Naive thymus-derived CD4-positive, alpha-beta T cell (primary cell): ENCODE measurements at regions not wholly inside any gene's neighbourhood (a gene's known extent, or its start where the extent isn't known, plus 50 kb on each side); places are given as distances from the start of the nearest gene placed in this dataset.

Experiments
- ATAC-seq: fragments of 150-1000 bp; cut with Tn5 transposase; 2 replicates; pipeline ENCODE4 v1.10.0; 2021; ENCODE audit warnings: mild to moderate bottlenecking, moderate library complexity
- CTCF ChIA-PET: fragments of 350-600 bp; sonication (Branson Sonifier 250); formaldehyde crosslinking; loops from one replicate; lab custom pipeline; 2021; ENCODE audit warnings: antibody characterized with exemption; lab: Charles Lee
- POLR2A ChIA-PET: fragments of 350-600 bp; sonication (Branson Sonifier 250); formaldehyde crosslinking; loops from one replicate; lab custom pipeline; 2021; ENCODE audit warnings: antibody characterized with exemption, inconsistent platforms; lab: Charles Lee
- DNase-seq, 9 donors: peaks; one replicate each; pipeline versions ENCODE4 v3.0.0 to v3.0.0-alpha.2; 2020 to 2022; ENCODE audit warnings: mixed read lengths in 1 of 9
- H3K27ac ChIP-seq: one replicate; pipeline ENCODE4 v1.7.0; 2013; ENCODE audit warnings: mild to moderate bottlenecking, low read depth, low read length, moderate library complexity
- H3K27me3 ChIP-seq, 2 donors: one replicate each; pipeline ENCODE4 v1.7.0; 2013; ENCODE audit warnings: low read length in 2 of 2, mild to moderate bottlenecking in 2 of 2, moderate library complexity in 2 of 2; ENCODE audit not compliant: control insufficient read depth in 2 of 2, insufficient read depth in 2 of 2
- H3K36me3 ChIP-seq, 3 experiments: 1 replicate in 2 of 3; 2 replicates in 1 of 3; pipeline ENCODE4 v1.7.0; 2013; ENCODE audit warnings: low read length in 3 of 3, mild to moderate bottlenecking in 3 of 3, moderate library complexity in 1 of 3; ENCODE audit not compliant: insufficient read depth in 3 of 3, control insufficient read depth in 2 of 3
- H3K4me1 ChIP-seq, 2 donors: one replicate each; pipeline ENCODE4 v1.7.0; 2013; ENCODE audit warnings: low read length in 2 of 2, mild to moderate bottlenecking in 2 of 2, moderate library complexity in 1 of 2; ENCODE audit not compliant: control insufficient read depth in 2 of 2, insufficient read depth in 2 of 2
- H3K4me3 ChIP-seq: 2 replicates; pipeline ENCODE4 v1.7.0; 2013; ENCODE audit warnings: mild to moderate bottlenecking, low read length
- H3K9me3 ChIP-seq, 3 experiments: 1 replicate in 2 of 3; 2 replicates in 1 of 3; pipeline ENCODE4 v1.7.0; 2013; ENCODE audit warnings: low read length in 3 of 3; ENCODE audit not compliant: control insufficient read depth in 2 of 3
- H3K27ac Mint-ChIP-seq, 9 donors: one replicate each; pipeline ENCODE4 v1.8.0; 2020 to 2022; ENCODE audit warnings: mixed read lengths in 9 of 9, mild to moderate bottlenecking in 8 of 9, moderate library complexity in 5 of 9, inconsistent platforms in 2 of 9
- H3K27me3 Mint-ChIP-seq, 5 donors: one replicate each; pipeline ENCODE4 v1.8.0; 2021 to 2022; ENCODE audit warnings: mixed read lengths in 5 of 5, mild to moderate bottlenecking in 1 of 5
- H3K36me3 Mint-ChIP-seq, 5 donors: one replicate each; pipeline ENCODE4 v1.8.0; 2020 to 2022; ENCODE audit warnings: mixed read lengths in 5 of 5, mild to moderate bottlenecking in 3 of 5, inconsistent platforms in 1 of 5
- H3K4me1 Mint-ChIP-seq, 7 donors: one replicate each; pipeline ENCODE4 v1.8.0; 2020 to 2022; ENCODE audit warnings: mixed read lengths in 7 of 7, mild to moderate bottlenecking in 3 of 7, inconsistent platforms in 1 of 7
- H3K4me3 Mint-ChIP-seq, 10 donors: one replicate each; pipeline ENCODE4 v1.8.0; 2020 to 2022; ENCODE audit warnings: mild to moderate bottlenecking in 10 of 10, mixed read lengths in 10 of 10, moderate library complexity in 6 of 10, inconsistent platforms in 2 of 10
- H3K9me3 Mint-ChIP-seq, 11 donors: one replicate each; pipeline ENCODE4 v1.8.0; 2020 to 2022; ENCODE audit warnings: mixed read lengths in 11 of 11, mild to moderate bottlenecking in 4 of 11, inconsistent platforms in 1 of 11, moderate library complexity in 1 of 11
- intact Hi-C, 2 donors: fragments of 100-400 bp; cut with micrococcal nuclease; formaldehyde crosslinking; loops; one replicate each; pipeline ENCODE4 v1.15.1; 2023

GRCh38 chr12:4822572-4822971 lies 87.1 kb upstream of the KCNA1 start:
- Mint-ChIP-seq H3K4me1 (peaks cover 31 to 64% (median 50%) of the 10 kb centered on the region in 7 donors), H3K27ac (no peak overlapping the region)
- intact Hi-C loops = no loop called here

GRCh38 chr12:4824380-4824779 lies 85.3 kb upstream of the KCNA1 start:
- H3K9me3 Mint-ChIP-seq = no peaks in the 10 kb centered on the region
- H3K4me1 ChIP-seq = peaks cover 23 to 43% of the 10 kb centered on the region in 2 donors

More at GRCh38 chr12:4822572-4822971, 87.1 kb upstream of the KCNA1 start:
- Histone ChIP-seq H3K4me3 (no peak overlapping the region), H3K27ac (no peak overlapping the region), H3K4me1 (peaks cover 22 to 31% of the 10 kb centered on the region in 2 donors), H3K9me3 (no peaks in the 10 kb centered on the region), H3K27me3 (no peaks in the 10 kb centered on the region), H3K36me3 (no peaks in the 10 kb centered on the region)
- ChIA-PET POLR2A (interaction anchor here (0.6 kb wide), 1 partner anchor 17 kb away, joined by 4 read pairs; no protein-coding TSS in a partner anchor), CTCF (no interaction called here)
- no peak overlapping the region for H3K4me3 Mint-ChIP-seq
- no peak for ATAC-seq
- no peak for DNase-seq
- no peaks in the 10 kb centered on the region for H3K9me3 Mint-ChIP-seq
- peaks cover 0 to 3% (median 0%) of the 10 kb centered on the region in 5 donors for H3K27me3 Mint-ChIP-seq
- peaks cover 0 to 45% (median 0%) of the 10 kb centered on the region in 5 donors for H3K36me3 Mint-ChIP-seq

GRCh38 chr12:4825011-4825858 lies 84.5 kb upstream of the KCNA1 start:
- ChIA-PET CTCF (no interaction called here), POLR2A (no interaction called here)
- no peaks in the 10 kb centered on the region for H3K27me3 ChIP-seq
- no peaks in the 10 kb centered on the region for H3K36me3 ChIP-seq
- no peak overlapping the region for H3K27ac ChIP-seq
- Mint-ChIP-seq H3K27me3 (no peaks in the 10 kb centered on the region), H3K4me3 (peak overlapping the region in 8 of 10 donors; percentile 27 to 89 (median 48)), H3K4me1 (peaks cover 44 to 75% (median 58%) of the 10 kb centered on the region in 7 donors), H3K27ac (peak overlapping the region; percentile 20 to 99 (median 57)), H3K36me3 (peaks cover 0 to 48% (median 0%) of the 10 kb centered on the region in 5 donors), H3K9me3 (no peaks in the 10 kb centered on the region)
- intact Hi-C loops = loop anchor here in 1 of 2 donors (5.0 kb wide), 2 partner anchors 178 to 953 kb away; partner anchors contain the start of genes AKAP3, NDUFA9 and PARP11
- H3K4me3 ChIP-seq = no peak overlapping the region
- peak; percentile 63 for ATAC-seq
- no peaks in the 10 kb centered on the region for H3K9me3 ChIP-seq
- DNase-seq = peak in 3 of 9 donors; percentile 13 to 38 (median 32)
- H3K4me1 ChIP-seq = peaks cover 32 to 51% of the 10 kb centered on the region in 2 donors

More at GRCh38 chr12:4824380-4824779, 85.3 kb upstream of the KCNA1 start:
- ATAC-seq (no peak), DNase-seq (no peak)
- H3K27me3 Mint-ChIP-seq = no peaks in the 10 kb centered on the region
- H3K27ac Mint-ChIP-seq = peak overlapping the region in 1 of 9 donors; percentile 59
- H3K27me3 ChIP-seq = no peaks in the 10 kb centered on the region
- peak overlapping the region in 3 of 10 donors; percentile 41 to 89 (median 48) for H3K4me3 Mint-ChIP-seq
- peaks cover 0 to 47% (median 0%) of the 10 kb centered on the region in 5 donors for H3K36me3 Mint-ChIP-seq
- intact Hi-C loops = no loop called here
- H3K9me3 ChIP-seq = no peaks in the 10 kb centered on the region
- CTCF ChIA-PET = no interaction called here
- no peaks in the 10 kb centered on the region for H3K36me3 ChIP-seq
- H3K4me1 Mint-ChIP-seq = peaks cover 36 to 68% (median 52%) of the 10 kb centered on the region in 7 donors
- POLR2A ChIA-PET = no interaction called here
- H3K27ac ChIP-seq = no peak overlapping the region
- H3K4me3 ChIP-seq = no peak overlapping the region

- Histone ChIP-seq H3K4me3 (no peak overlapping the region), H3K4me1 (peaks cover 37 to 53% of the 10 kb centered on the region in 2 donors), H3K9me3 (no peaks in the 10 kb centered on the region), H3K27me3 (no peaks in the 10 kb centered on the region), H3K36me3 (no peaks in the 10 kb centered on the region), H3K27ac (no peak overlapping the region)
- DNase-seq (no peak), ATAC-seq (no peak)
- ChIA-PET POLR2A (no interaction called here), CTCF (no interaction called here)
- peak overlapping the region in 1 of 10 donors; percentile 89 for H3K4me3 Mint-ChIP-seq
- peaks cover 0 to 51% (median 0%) of the 10 kb centered on the region in 5 donors for H3K36me3 Mint-ChIP-seq
- no peaks in the 10 kb centered on the region for H3K27me3 Mint-ChIP-seq
- intact Hi-C loops = loop anchor here in 1 of 2 donors (5.0 kb wide), 2 partner anchors 180 to 955 kb away; partner anchors contain the start of genes AKAP3, NDUFA9 and PARP11
- peak overlapping the region in 4 of 9 donors; percentile 68 to 99 (median 81) for H3K27ac Mint-ChIP-seq
- H3K9me3 Mint-ChIP-seq = peaks cover 0 to 2% (median 0%) of the 10 kb centered on the region in 11 donors
- peaks cover 48 to 82% (median 68%) of the 10 kb centered on the region in 7 donors for H3K4me1 Mint-ChIP-seq
Measured at GRCh38 chr12:4826909-4827308, 82.8 kb upstream of the KCNA1 start.

GRCh38 chr12:4828176-4828575 lies 81.5 kb upstream of the KCNA1 start:
- Mint-ChIP-seq H3K4me3 (peak overlapping the region in 4 of 10 donors; percentile 7 to 89 (median 42)), H3K27ac (peak overlapping the region in 4 of 9 donors; percentile 38 to 99 (median 46)), H3K4me1 (peaks cover 48 to 78% (median 67%) of the 10 kb centered on the region in 7 donors)

GRCh38 chr12:4829161-4829792 lies 80.4 kb upstream of the KCNA1 start:
- Histone ChIP-seq H3K9me3 (peaks cover 0 to 5% (median 0%) of the 10 kb centered on the region in 3 experiments), H3K4me3 (peak overlapping the region; percentile 39), H3K4me1 (peaks cover 37 to 53% of the 10 kb centered on the region in 2 donors), H3K27ac (no peak overlapping the region), H3K36me3 (no peaks in the 10 kb centered on the region), H3K27me3 (no peaks in the 10 kb centered on the region)
- ATAC-seq (peak; percentile 86), DNase-seq (peak in 7 of 9 donors; percentile 8 to 59 (median 47))
- peak overlapping the region; percentile 20 to 99 (median 70) for H3K27ac Mint-ChIP-seq
- CTCF ChIA-PET = interaction anchor here (0.5 to 1.4 kb wide), 2 partner anchors 20 to 821 kb away, joined by 3 read pairs; no protein-coding TSS in a partner anchor
- peaks cover 0 to 13% (median 0%) of the 10 kb centered on the region in 11 donors for H3K9me3 Mint-ChIP-seq
- peaks cover 0 to 50% (median 0%) of the 10 kb centered on the region in 5 donors for H3K36me3 Mint-ChIP-seq
- intact Hi-C loops = loop anchor here (1.0 to 5.0 kb wide), 4 partner anchors 26 to 957 kb away; partner anchors contain the start of genes AKAP3 (in 1 of the 2), NDUFA9 (in 1 of the 2) and PARP11 (in 1 of the 2)
- peak overlapping the region; percentile 16 to 89 (median 69) for H3K4me3 Mint-ChIP-seq
- H3K27me3 Mint-ChIP-seq = no peaks in the 10 kb centered on the region
- POLR2A ChIA-PET = no interaction called here
- peaks cover 44 to 74% (median 65%) of the 10 kb centered on the region in 7 donors for H3K4me1 Mint-ChIP-seq

More at GRCh38 chr12:4828176-4828575, 81.5 kb upstream of the KCNA1 start:
- POLR2A ChIA-PET = interaction anchor here (0.7 kb wide), 1 partner anchor 21 kb away, joined by 5 read pairs; no protein-coding TSS in a partner anchor
- H3K36me3 ChIP-seq = no peaks in the 10 kb centered on the region
- no peak overlapping the region for H3K27ac ChIP-seq
- no peaks in the 10 kb centered on the region for H3K27me3 ChIP-seq
- DNase-seq = no peak
- CTCF ChIA-PET = no interaction called here
- peaks cover 0 to 52% (median 0%) of the 10 kb centered on the region in 5 donors for H3K36me3 Mint-ChIP-seq
- no peak for ATAC-seq
- intact Hi-C loops = loop anchor here (2.0 to 5.0 kb wide), 3 partner anchors 27 to 956 kb away; partner anchors contain the start of genes AKAP3 (in 1 of the 2), NDUFA9 (in 1 of the 2) and PARP11 (in 1 of the 2)
- peaks cover 0 to 9% (median 0%) of the 10 kb centered on the region in 11 donors for H3K9me3 Mint-ChIP-seq
- H3K4me1 ChIP-seq = peaks cover 37 to 53% of the 10 kb centered on the region in 2 donors
- peaks cover 0 to 1% (median 0%) of the 10 kb centered on the region in 3 experiments for H3K9me3 ChIP-seq
- no peak overlapping the region for H3K4me3 ChIP-seq
- no peaks in the 10 kb centered on the region for H3K27me3 Mint-ChIP-seq
